H1 (cell line): ENCODE measurements at regions not wholly inside any gene's neighbourhood (a gene's known extent, or its start where the extent isn't known, plus 50 kb on each side); places are given as distances from the start of the nearest gene placed in this dataset.

Source experiments
- CTCF ChIA-PET: fragments of 300-600 bp; sonication (Branson Sonifier 250); formaldehyde crosslinking; loops from one replicate; lab custom pipeline; 2021; ENCODE audit not compliant: partially characterized antibody; lab: Charles Lee
- POLR2A ChIA-PET: fragments of 300-600 bp; sonication (Branson Sonifier 250); formaldehyde crosslinking; loops from one replicate; lab custom pipeline; 2021; ENCODE audit warnings: inconsistent platforms; ENCODE audit not compliant: partially characterized antibody; lab: Charles Lee
- DNase-seq, 2 experiments: peaks; one replicate each; pipeline versions ENCODE4 v3.0.0 to v3.0.0-alpha.2; 2010 to 2022; ENCODE audit warnings: low spot score in 2 of 2, low read depth in 1 of 2, mixed read lengths in 1 of 2
- FAIRE-seq: peaks from 2 replicates; lab custom pipeline; 2011; peaks lifted over from hg19 to GRCh38; lab: Jason Lieb, UNC
- H2AFZ ChIP-seq: 2 replicates; pipeline ENCODE4 v1.8.1; 2012; ENCODE audit warnings: low read length, inconsistent platforms
- H2AK5ac ChIP-seq: 2 replicates; pipeline ENCODE4 v1.6.1; 2013; ENCODE audit warnings: low read depth, low read length
- H2BK120ac ChIP-seq: replicated peaks from 2 replicates; pipeline ENCODE3; 2013; ENCODE audit warnings: low read depth, low read length, inconsistent platforms
- H2BK12ac ChIP-seq: 2 replicates; pipeline ENCODE4 v1.6.1; 2013; ENCODE audit warnings: low read depth, low read length
- H2BK15ac ChIP-seq: 2 replicates; pipeline ENCODE4 v1.6.1; 2013; ENCODE audit warnings: low read length
- H2BK20ac ChIP-seq: 2 replicates; pipeline ENCODE4 v1.6.1; 2013; ENCODE audit warnings: low read length
- H2BK5ac ChIP-seq: 2 replicates; pipeline ENCODE4 v1.6.1; 2013; ENCODE audit warnings: low read depth, low read length
- H3K14ac ChIP-seq: 2 replicates; pipeline ENCODE4 v1.6.1; 2013; ENCODE audit warnings: inconsistent platforms; ENCODE audit not compliant: insufficient read length
- H3K18ac ChIP-seq: 2 replicates; pipeline ENCODE4 v1.6.1; 2013; ENCODE audit warnings: low read length; ENCODE audit errors: extremely low read depth
- H3K23ac ChIP-seq: 2 replicates; pipeline ENCODE4 v1.6.1; 2013; ENCODE audit warnings: inconsistent platforms; ENCODE audit not compliant: insufficient read length
- H3K23me2 ChIP-seq: 2 replicates; pipeline ENCODE4 v1.6.1; 2013; ENCODE audit warnings: low read depth, low read length
- H3K27ac ChIP-seq: 2 replicates; pipeline ENCODE4 v1.6.1; 2011; ENCODE audit warnings: low read depth, low read length, inconsistent platforms
- H3K27me3 ChIP-seq, 4 experiments: replicated peaks in 1 of 4; 1 replicate in 1 of 4; 2 replicates in 3 of 4; pipeline versions ENCODE4 v1.6.1 to v1.8.1; 2011 to 2013; ENCODE audit warnings: low read length in 3 of 4, mild to moderate bottlenecking in 3 of 4, inconsistent platforms in 2 of 4, mixed read lengths in 2 of 4, moderate library complexity in 1 of 4; ENCODE audit not compliant: control insufficient read depth in 3 of 4, insufficient read depth in 3 of 4; ENCODE audit errors: extremely low read depth in 1 of 4
- H3K36me3 ChIP-seq, 4 experiments: 2 replicates each; pipeline versions ENCODE4 v1.6.1 to v1.8.1; 2011 to 2013; ENCODE audit warnings: mild to moderate bottlenecking in 4 of 4, low read length in 3 of 4, moderate library complexity in 2 of 4, control low read depth in 1 of 4, inconsistent platforms in 1 of 4; ENCODE audit not compliant: insufficient read depth in 4 of 4, control insufficient read depth in 2 of 4
- H3K4ac ChIP-seq: replicated peaks from 2 replicates; pipeline ENCODE3; 2013; ENCODE audit warnings: low read length, low read depth, mixed read lengths, inconsistent platforms; ENCODE audit not compliant: insufficient read length
- H3K4me1 ChIP-seq, 4 experiments: replicated peaks in 1 of 4; 1 replicate in 1 of 4; 2 replicates in 3 of 4; pipeline versions ENCODE4 v1.6.1 to v1.8.1; 2011 to 2013; ENCODE audit warnings: low read length in 3 of 4, inconsistent platforms in 2 of 4, mixed read lengths in 1 of 4; ENCODE audit not compliant: insufficient read depth in 4 of 4, control insufficient read depth in 3 of 4
- H3K4me2 ChIP-seq, 2 experiments: 2 replicates each; pipeline versions ENCODE4 v1.6.1 to v1.8.1; 2011 to 2013; ENCODE audit warnings: low read depth in 2 of 2, low read length in 2 of 2, control low read depth in 1 of 2, inconsistent platforms in 1 of 2, mild to moderate bottlenecking in 1 of 2; ENCODE audit not compliant: insufficient read depth in 1 of 2
- H3K4me3 ChIP-seq, 4 experiments: fragments of 200-600, 300-600 bp in 1 of 4; sonication (generic), shearing (Covaris generic), sonication (Bioruptor Twin) in 1 of 4; 2 replicates each; pipeline versions ENCODE4 v1.5.1 to v1.8.1; 2011 to 2016; ENCODE audit warnings: low read length in 4 of 4, low read depth in 3 of 4, control low read depth in 2 of 4, inconsistent platforms in 2 of 4, mild to moderate bottlenecking in 2 of 4, mixed read lengths in 1 of 4, moderate library complexity in 1 of 4; ENCODE audit not compliant: insufficient read depth in 2 of 4; ENCODE audit errors: extremely low read depth in 1 of 4
- H3K56ac ChIP-seq: replicated peaks from 2 replicates; pipeline ENCODE3; 2013; ENCODE audit warnings: low read depth, mild to moderate bottlenecking, mixed read lengths, low read length, inconsistent platforms; ENCODE audit not compliant: insufficient read length
- H3K79me1 ChIP-seq: 2 replicates; pipeline ENCODE4 v1.6.1; 2013; ENCODE audit warnings: low read depth, low read length, control low read depth
- H3K79me2 ChIP-seq, 2 experiments: 2 replicates each; pipeline versions ENCODE4 v1.6.1 to v1.8.1; 2012 to 2013; ENCODE audit warnings: low read length in 2 of 2, mild to moderate bottlenecking in 2 of 2, inconsistent platforms in 1 of 2; ENCODE audit not compliant: insufficient read depth in 2 of 2, control insufficient read depth in 1 of 2
- H3K9ac ChIP-seq, 4 experiments: replicated peaks in 1 of 4; 1 replicate in 1 of 4; 2 replicates in 3 of 4; pipeline versions ENCODE4 v1.6.1 to v1.8.1; 2011 to 2013; ENCODE audit warnings: low read depth in 3 of 4, low read length in 3 of 4, control low read depth in 2 of 4, mild to moderate bottlenecking in 2 of 4, moderate library complexity in 2 of 4, inconsistent platforms in 1 of 4; ENCODE audit errors: extremely low read depth in 1 of 4
- H3K9me3 ChIP-seq, 2 experiments: 2 replicates each; pipeline versions ENCODE4 v1.6.1 to v1.8.1; 2012 to 2013; ENCODE audit warnings: mild to moderate bottlenecking in 2 of 2, moderate library complexity in 2 of 2, control low read depth in 1 of 2, inconsistent platforms in 1 of 2, low read depth in 1 of 2, low read length in 1 of 2, mixed read lengths in 1 of 2; ENCODE audit not compliant: insufficient read depth in 2 of 2
- H4K20me1 ChIP-seq, 2 experiments: replicated peaks in 1 of 2; 2 replicates each; pipeline versions ENCODE3 to v1.8.1; 2011 to 2013; ENCODE audit warnings: inconsistent platforms in 2 of 2, low read length in 2 of 2, mild to moderate bottlenecking in 1 of 2; ENCODE audit not compliant: insufficient read depth in 2 of 2, control insufficient read depth in 1 of 2
- H4K5ac ChIP-seq: 2 replicates; pipeline ENCODE4 v1.6.1; 2013; ENCODE audit warnings: low read length, low read depth, mixed read lengths, inconsistent platforms; ENCODE audit not compliant: insufficient read length
- H4K8ac ChIP-seq: 2 replicates; pipeline ENCODE4 v1.8.0; 2013; ENCODE audit warnings: mild to moderate bottlenecking, moderate library complexity, low read length, inconsistent platforms; ENCODE audit not compliant: insufficient read depth; ENCODE audit errors: extremely low read depth
- H4K91ac ChIP-seq: replicated peaks from 2 replicates; pipeline ENCODE3; 2013; ENCODE audit warnings: low read length, mixed read lengths, inconsistent platforms; ENCODE audit not compliant: insufficient read length
- ATF3 ChIP-seq: IDR thresholded peaks from 2 replicates; pipeline ENCODE4 v1.6.1; 2011; ENCODE audit warnings: low read depth, mild to moderate bottlenecking, low read length; ENCODE audit not compliant: insufficient read depth
- CHD1 ChIP-seq: IDR thresholded peaks from 2 replicates; pipeline ENCODE4 v1.6.1; 2012; ENCODE audit warnings: low read depth, low read length, improper control_type of control experiment
- CREB1 ChIP-seq: IDR thresholded peaks from 2 replicates; pipeline ENCODE4 v1.6.1; 2012; ENCODE audit warnings: inconsistent platforms
- CTBP2 ChIP-seq: IDR thresholded peaks from 2 replicates; pipeline ENCODE4 v1.7.0; 2011; ENCODE audit warnings: borderline replicate concordance, mild to moderate bottlenecking, moderate library complexity, mixed read lengths, low read length; ENCODE audit not compliant: insufficient read depth, insufficient read length
- GABPA ChIP-seq: IDR thresholded peaks from 2 replicates; pipeline ENCODE4 v1.6.1; 2011; ENCODE audit warnings: mild to moderate bottlenecking, low read length, moderate library complexity, borderline replicate concordance; ENCODE audit not compliant: insufficient read depth
- KDM5A ChIP-seq: fragments of 200-600 bp; IDR thresholded peaks from 2 replicates; pipeline ENCODE4 v1.7.1; 2012; ENCODE audit warnings: mild to moderate bottlenecking, low read length, inconsistent platforms, mixed read lengths
- SAP30 ChIP-seq: fragments of 300-600 bp; sonication (generic); IDR thresholded peaks from 2 replicates; pipeline ENCODE4 v1.7.1; 2012; ENCODE audit warnings: low read length, moderate library complexity, mild to moderate bottlenecking, inconsistent platforms; ENCODE audit not compliant: insufficient read depth, insufficient replicate concordance
- SIRT6 ChIP-seq: IDR thresholded peaks from one replicate; pipeline ENCODE4 v1.7.1; 2012; ENCODE audit warnings: low read length, inconsistent platforms
- TCF12 ChIP-seq: IDR thresholded peaks from 2 replicates; pipeline ENCODE4 v1.6.1; 2011; ENCODE audit warnings: low read depth, mild to moderate bottlenecking, low read length
- TEAD4 ChIP-seq: IDR thresholded peaks from 2 replicates; pipeline ENCODE4 v1.6.1; 2012; ENCODE audit warnings: low read depth, low read length, inconsistent platforms, mixed read lengths
- WGBS, 2 experiments: shearing (Covaris generic) in 1 of 2; methylation state at CpG; one replicate each; pipeline versions ENCODE4 v1.1.6 to v1.1.7; 2013 to 2015; ENCODE audit warnings: low lambda C conversion rate in 2 of 2, mixed read lengths in 2 of 2, inconsistent platforms in 1 of 2, low coverage in 1 of 2, missing lambda C conversion rate in 1 of 2; ENCODE audit not compliant: insufficient replicate concordance in 2 of 2, insufficient coverage in 1 of 2, insufficient read length in 1 of 2; ENCODE audit errors: extremely low coverage in 1 of 2, missing lambda C conversion rate in 1 of 2; 5-methylcytosine and 5-hydroxymethylcytosine counted together

GRCh38 chr3:168714609-168715240, 619.0 kb upstream of the GOLIM4 start:
- Histone ChIP-seq H3K4me2 (no peak overlapping the region), H2AK5ac (no peak overlapping the region), H3K4me3 (no peak overlapping the region), H3K18ac (no peak overlapping the region), H3K9ac (no peak overlapping the region), H3K4ac (no peak overlapping the region), H2BK5ac (no peak overlapping the region), H3K14ac (no peak overlapping the region), H3K27ac (no peak overlapping the region), H2AFZ (no peak overlapping the region), H4K8ac (no peak overlapping the region), H2BK20ac (no peak overlapping the region), H2BK120ac (no peak overlapping the region), H4K91ac (no peak overlapping the region), H2BK15ac (no peak overlapping the region), H3K36me3 (no peaks in the 10 kb centered on the region), H2BK12ac (no peak overlapping the region), H4K20me1 (no peaks in the 10 kb centered on the region), H4K5ac (no peak overlapping the region), H3K56ac (no peak overlapping the region), H3K23ac (no peak overlapping the region), H3K79me1 (no peaks in the 10 kb centered on the region), H3K79me2 (no peaks in the 10 kb centered on the region), H3K4me1 (no peaks in the 10 kb centered on the region), H3K23me2 (no peaks in the 10 kb centered on the region), H3K9me3 (no peaks in the 10 kb centered on the region; a peak in 1 of 4 replicates), H3K27me3 (no peaks in the 10 kb centered on the region)
- ChIA-PET CTCF (no interaction called here), POLR2A (no interaction called here)
- WGBS, 2 experiments, result 81% methylated on average over 1 of the region's 1 CpG; no CpG with 5 or more reads in 1 of the 2 experiments
- no peak for DNase-seq
- no peak for FAIRE-seq
- TF ChIP-seq KDM5A (no peak), CREB1 (no peak), GABPA (no peak), CTBP2 (no peak), TEAD4 (no peak), SIRT6 (no peak), CHD1 (no peak), ATF3 (no peak), SAP30 (no peak), TCF12 (no peak)
